Esophagus squamous epithelium (tissue), 5 donors: ENCODE measurements at regions not wholly inside any gene's neighbourhood (a gene's known extent, or its start where the extent isn't known, plus 50 kb on each side); places are given as distances from the start of the nearest gene placed in this dataset.

Experiments used
- DNase-seq: peaks from one replicate; lab custom pipeline; 2025; lab: John Stamatoyannopoulos, UW
- H3K27ac ChIP-seq, 4 donors: fragments of 200-600 bp; sonication (generic); one replicate each; pipeline ENCODE4 v1.5.1; 2016 to 2019; ENCODE audit warnings: mild to moderate bottlenecking in 1 of 4
- H3K27me3 ChIP-seq, 4 donors: fragments of 200-600 bp; sonication (generic); 1 replicate in 3 of 4; 2 replicates in 1 of 4; pipeline versions ENCODE4 v1.5.1 to v1.6.0; 2017 to 2021; ENCODE audit warnings: antibody characterized with exemption in 1 of 4
- H3K36me3 ChIP-seq, 3 donors: fragments of 200-600 bp; sonication (generic); one replicate each; pipeline ENCODE4 v1.5.1; 2016 to 2019
- H3K4me1 ChIP-seq, 3 donors: fragments of 200-600 bp; sonication (generic); one replicate each; pipeline ENCODE4 v1.5.1; 2017 to 2019
- H3K4me3 ChIP-seq, 4 donors: fragments of 200-600 bp; sonication (generic); 1 replicate in 3 of 4; 2 replicates in 1 of 4; pipeline ENCODE4 v1.5.1; 2016 to 2019; ENCODE audit warnings: mild to moderate bottlenecking in 2 of 4, moderate library complexity in 1 of 4
- H3K9me3 ChIP-seq, 3 donors: fragments of 200-600 bp; sonication (generic); one replicate each; pipeline ENCODE4 v1.5.1; 2016 to 2019
- CTCF ChIP-seq, 6 experiments: fragments of 450-650 bp in 4 of 6; fragments of 200-600 bp in 2 of 6; sonication (generic) in 2 of 6; IDR thresholded peaks; one replicate each; pipeline ENCODE4 v1.5.1; 2016 to 2019; ENCODE audit warnings: antibody characterized with exemption in 6 of 6, mild to moderate bottlenecking in 4 of 6, moderate library complexity in 4 of 6
- POLR2A ChIP-seq, 4 donors: fragments of 450-650 bp; IDR thresholded peaks; one replicate each; pipeline ENCODE4 v1.6.1; 2017; ENCODE audit warnings: antibody characterized with exemption in 4 of 4, mild to moderate bottlenecking in 4 of 4, moderate library complexity in 3 of 4
- WGBS, 2 donors: methylation state at CpG; one replicate each; pipeline ENCODE4 v1.1.5; 2018; 5-methylcytosine and 5-hydroxymethylcytosine counted together
- intact Hi-C: fragments of 100-400 bp; cut with DNase I; formaldehyde crosslinking; loops from one replicate; pipeline ENCODE4 v1.15.0; 2022
- donor health status: DM: yes; HTN: yes; CAD: no.

GRCh38 chr2:76633276-76633921 lies 888.8 kb downstream of the LRRTM4 start:
- no peaks in the 10 kb centered on the region for H3K36me3 ChIP-seq
- no peaks in the 10 kb centered on the region for H3K27me3 ChIP-seq
- H3K4me1 ChIP-seq, result no peaks in the 10 kb centered on the region
- intact Hi-C loops, result no loop called here
- 77 to 80% methylated on average over 3 of the region's 3 CpGs for WGBS, 2 donors
- DNase-seq, result no peak
- no peak overlapping the region for H3K27ac ChIP-seq
- TF ChIP-seq CTCF (IDR thresholded peaks at IDR 0.05), result no peak
- no peak for TF ChIP-seq POLR2A (IDR thresholded peaks at IDR 0.05)
- no peak overlapping the region for H3K4me3 ChIP-seq
- H3K9me3 ChIP-seq, result no peaks in the 10 kb centered on the region

- Histone ChIP-seq H3K27me3 (no peaks in the 10 kb centered on the region), H3K27ac (no peak overlapping the region), H3K36me3 (no peaks in the 10 kb centered on the region), H3K4me1 (no peaks in the 10 kb centered on the region), H3K4me3 (no peak overlapping the region), H3K9me3 (peaks cover 0 to 4% (median 0%) of the 10 kb centered on the region in 3 donors)
- TF ChIP-seq POLR2A (IDR thresholded peaks at IDR 0.05) (no peak), CTCF (IDR thresholded peaks at IDR 0.05) (no peak)
- intact Hi-C loops, result no loop called here
- DNase-seq, result no peak
- 65 to 87% methylated on average over 2 to 3 of the region's 3 CpGs for WGBS, 2 donors
Observed at GRCh38 chr2:76625101-76625500, 897.1 kb downstream of the LRRTM4 start.

- TF ChIP-seq POLR2A (IDR thresholded peaks at IDR 0.05) (no peak), CTCF (IDR thresholded peaks at IDR 0.05) (no peak)
- H3K27ac ChIP-seq, result no peak overlapping the region
- intact Hi-C loops, result no loop called here
Observed at GRCh38 chr2:76613330-76613729, 902.6 kb upstream of the GCFC2 start.

GRCh38 chr2:76612764-76613163 lies 902.0 kb upstream of the GCFC2 start:
- no peak for DNase-seq
- no peaks in the 10 kb centered on the region for H3K27me3 ChIP-seq
- H3K27ac ChIP-seq, result no peak overlapping the region
- no peak overlapping the region for H3K4me3 ChIP-seq
- no peaks in the 10 kb centered on the region for H3K36me3 ChIP-seq
- intact Hi-C loops, result no loop called here
- H3K4me1 ChIP-seq, result no peaks in the 10 kb centered on the region
- WGBS, 2 donors, result 44 to 45% methylated on average over 2 of the region's 2 CpGs
- no peaks in the 10 kb centered on the region for H3K9me3 ChIP-seq
- no peak for TF ChIP-seq CTCF (IDR thresholded peaks at IDR 0.05)
- TF ChIP-seq POLR2A (IDR thresholded peaks at IDR 0.05), result no peak

More at GRCh38 chr2:76613330-76613729, 902.6 kb upstream of the GCFC2 start:
- Histone ChIP-seq H3K36me3 (no peaks in the 10 kb centered on the region), H3K4me1 (no peaks in the 10 kb centered on the region), H3K9me3 (no peaks in the 10 kb centered on the region), H3K27me3 (no peaks in the 10 kb centered on the region), H3K4me3 (no peak overlapping the region)
- no peak for DNase-seq

GRCh38 chr2:76610451-76610850 lies 899.7 kb upstream of the GCFC2 start:
- Histone ChIP-seq H3K4me3 (no peak overlapping the region), H3K36me3 (no peaks in the 10 kb centered on the region), H3K9me3 (no peaks in the 10 kb centered on the region), H3K27me3 (no peaks in the 10 kb centered on the region), H3K4me1 (no peaks in the 10 kb centered on the region), H3K27ac (no peak overlapping the region)
- WGBS, 2 donors, result 48 to 58% methylated on average over 3 of the region's 3 CpGs
- no peak for DNase-seq
- intact Hi-C loops, result no loop called here
- no peak for TF ChIP-seq CTCF (IDR thresholded peaks at IDR 0.05)
- TF ChIP-seq POLR2A (IDR thresholded peaks at IDR 0.05), result no peak
